SIG-M5 treated with dmso at 0.1 percent for 504 hours (cell line): ENCODE measurements at regions not wholly inside any gene's neighbourhood (a gene's known extent, or its start where the extent isn't known, plus 50 kb on each side); places are given as distances from the start of the nearest gene placed in this dataset.
"Not testable (repeated sequence)": the region's sequence is repeated elsewhere in the genome, so short reads cannot be mapped to it uniquely, and the experiment has no call there.

Experiments used
- DNase-seq: peaks from one replicate; lab custom pipeline; 2025; ENCODE audit not compliant: unreplicated experiment; lab: John Stamatoyannopoulos, UW

GRCh38 chr10:29734962-29735627 lies 100.3 kb upstream of the SVIL start:
- DNase-seq, result peak; percentile 19

GRCh38 chr10:29734640-29734961 lies 99.8 kb upstream of the SVIL start:
- DNase-seq, result no peak

GRCh38 chr10:29733323-29733722 lies 98.6 kb upstream of the SVIL start:
- DNase-seq, result no peak

GRCh38 chr10:29732918-29733317 lies 98.1 kb upstream of the SVIL start:
- no peak for DNase-seq

GRCh38 chr10:29731760-29732159 lies 97.0 kb upstream of the SVIL start:
- DNase-seq, result no peak

- DNase-seq, result no peak
Measured at GRCh38 chr10:29730969-29731368, 96.2 kb upstream of the SVIL start.

GRCh38 chr10:29730458-29730857 lies 95.7 kb upstream of the SVIL start:
- DNase-seq, result no peak

GRCh38 chr10:29728541-29729049 lies 93.8 kb upstream of the SVIL start:
- no peak for DNase-seq

GRCh38 chr10:29725927-29726326 lies 91.2 kb upstream of the SVIL start:
- not testable (repeated sequence) for DNase-seq

GRCh38 chr10:29725133-29725720 lies 90.5 kb upstream of the SVIL start:
- DNase-seq, result peak; percentile 87

GRCh38 chr10:29723726-29724125 lies 89.0 kb upstream of the SVIL start:
- peak; percentile 14 for DNase-seq

GRCh38 chr10:29722777-29723176 lies 88.0 kb upstream of the SVIL start:
- no peak for DNase-seq

GRCh38 chr10:29720149-29720548 lies 85.4 kb upstream of the SVIL start:
- DNase-seq, result no peak

- DNase-seq, result no peak
Measured at GRCh38 chr10:29719281-29719675, 84.5 kb upstream of the SVIL start.

- DNase-seq, result no peak
Measured at GRCh38 chr10:29715296-29715695, 80.5 kb upstream of the SVIL start.

- DNase-seq, result no peak
Measured at GRCh38 chr10:29714096-29714874, 79.5 kb upstream of the SVIL start.

GRCh38 chr10:29713450-29713849 lies 78.7 kb upstream of the SVIL start:
- DNase-seq, result no peak

- DNase-seq, result no peak
Measured at GRCh38 chr10:29712108-29712507, 77.3 kb upstream of the SVIL start.

GRCh38 chr10:29710128-29710527 lies 75.4 kb upstream of the SVIL start:
- DNase-seq, result no peak

GRCh38 chr10:29709484-29710002 lies 74.8 kb upstream of the SVIL start:
- no peak for DNase-seq

GRCh38 chr10:29703271-29703670 lies 68.5 kb upstream of the SVIL start:
- DNase-seq, result no peak
